Fibroblast of lung (primary cell): ENCODE measurements at regions not wholly inside any gene's neighbourhood (a gene's known extent, or its start where the extent isn't known, plus 50 kb on each side); places are given as distances from the start of the nearest gene placed in this dataset.

ENCODE experiments used
- DNase-seq, 2 donors: peaks; one replicate each; pipeline versions ENCODE4 v3.0.0 to v3.0.0-alpha.2; 2010; ENCODE audit warnings: low read depth in 2 of 2
- H2AFZ ChIP-seq: 2 replicates; pipeline ENCODE4 v1.5.1; 2012; ENCODE audit warnings: low read length, control low read depth, inconsistent platforms
- H3K27ac ChIP-seq: 2 replicates; pipeline ENCODE4 v1.5.1; 2011; ENCODE audit warnings: low read length, control low read depth; ENCODE audit not compliant: insufficient read depth
- H3K27me3 ChIP-seq: 2 replicates; pipeline ENCODE4 v1.5.1; 2011; ENCODE audit warnings: mild to moderate bottlenecking, low read length; ENCODE audit not compliant: control insufficient read depth, insufficient read depth
- H3K36me3 ChIP-seq: 2 replicates; pipeline ENCODE4 v1.5.1; 2011; ENCODE audit warnings: low read length; ENCODE audit not compliant: control insufficient read depth, insufficient read depth
- H3K4me1 ChIP-seq: 2 replicates; pipeline ENCODE4 v1.5.1; 2011; ENCODE audit warnings: low read length; ENCODE audit not compliant: control insufficient read depth, insufficient read depth; ENCODE audit errors: extremely low read depth
- H3K4me2 ChIP-seq: 2 replicates; pipeline ENCODE4 v1.5.1; 2011; ENCODE audit warnings: low read length, control low read depth; ENCODE audit not compliant: insufficient read depth; ENCODE audit errors: extremely low read depth
- H3K4me3 ChIP-seq, 4 experiments: fragments of 200-600 bp in 1 of 4; sonication (generic) in 1 of 4; replicated peaks in 1 of 4; 2 replicates each; pipeline ENCODE4 v1.5.1; 2011 to 2016; ENCODE audit warnings: low read length in 4 of 4, low read depth in 3 of 4, mild to moderate bottlenecking in 3 of 4, control low read depth in 2 of 4, inconsistent platforms in 1 of 4, mixed read lengths in 1 of 4; ENCODE audit not compliant: insufficient read depth in 1 of 4; ENCODE audit errors: control extremely low read depth in 1 of 4
- H3K79me2 ChIP-seq: 2 replicates; pipeline ENCODE4 v1.5.1; 2012; ENCODE audit warnings: mild to moderate bottlenecking, low read length, inconsistent platforms; ENCODE audit not compliant: control insufficient read depth, insufficient read depth
- H3K9ac ChIP-seq: 2 replicates; pipeline ENCODE4 v1.5.1; 2011; ENCODE audit warnings: mild to moderate bottlenecking, low read length, control low read depth; ENCODE audit not compliant: insufficient read depth
- H3K9me3 ChIP-seq: 2 replicates; pipeline ENCODE4 v1.5.1; 2012; ENCODE audit warnings: low read depth, low read length; ENCODE audit not compliant: control insufficient read depth, insufficient read depth
- H4K20me1 ChIP-seq: 2 replicates; pipeline ENCODE4 v1.5.1; 2011; ENCODE audit warnings: low read length; ENCODE audit not compliant: control insufficient read depth, insufficient read depth; ENCODE audit errors: extremely low read depth
- EZH2 ChIP-seq: IDR thresholded peaks from 2 replicates; pipeline ENCODE4 v1.5.1; 2012; ENCODE audit warnings: low read length, control low read depth, mild to moderate bottlenecking; ENCODE audit errors: missing control alignments
- TF ChIP-seq, protein P1 (sequence below), 2 donors: IDR thresholded peaks in 1 of 2; conservative IDR thresholded peaks in 1 of 2; 1 replicate in 1 of 2; 2 replicates in 1 of 2; pipeline ENCODE4 v1.5.1; 2011 to 2012; ENCODE audit warnings: low read length in 2 of 2, control low read depth in 1 of 2, inconsistent platforms in 1 of 2, low read depth in 1 of 2, mild to moderate bottlenecking in 1 of 2

DNA sequence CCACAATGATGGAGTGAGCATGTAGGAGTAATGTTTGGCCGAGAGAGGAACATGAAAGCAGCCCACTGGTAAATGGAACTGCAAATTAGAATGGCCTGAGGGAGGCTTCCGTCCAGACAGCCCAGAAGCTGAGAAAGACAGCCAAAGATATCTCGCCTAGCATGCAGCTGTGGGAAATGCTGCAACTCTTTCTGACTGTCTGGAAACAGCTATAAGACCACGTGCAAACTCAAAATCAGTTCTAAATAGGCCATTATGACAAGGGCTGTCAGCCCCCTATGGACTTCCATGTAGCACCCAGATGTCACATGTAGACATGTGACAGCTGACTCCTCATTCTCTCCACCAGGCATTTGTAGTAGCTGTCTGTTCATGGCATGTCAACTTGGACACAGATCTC, 62.9 kb upstream of the ATP1A1 start:
- no peak overlapping the region for H2AFZ ChIP-seq
- no peaks in the 10 kb centered on the region for H3K4me1 ChIP-seq
- no peak overlapping the region for H3K4me2 ChIP-seq
- no peak for DNase-seq
- TF ChIP-seq, protein P1, sequence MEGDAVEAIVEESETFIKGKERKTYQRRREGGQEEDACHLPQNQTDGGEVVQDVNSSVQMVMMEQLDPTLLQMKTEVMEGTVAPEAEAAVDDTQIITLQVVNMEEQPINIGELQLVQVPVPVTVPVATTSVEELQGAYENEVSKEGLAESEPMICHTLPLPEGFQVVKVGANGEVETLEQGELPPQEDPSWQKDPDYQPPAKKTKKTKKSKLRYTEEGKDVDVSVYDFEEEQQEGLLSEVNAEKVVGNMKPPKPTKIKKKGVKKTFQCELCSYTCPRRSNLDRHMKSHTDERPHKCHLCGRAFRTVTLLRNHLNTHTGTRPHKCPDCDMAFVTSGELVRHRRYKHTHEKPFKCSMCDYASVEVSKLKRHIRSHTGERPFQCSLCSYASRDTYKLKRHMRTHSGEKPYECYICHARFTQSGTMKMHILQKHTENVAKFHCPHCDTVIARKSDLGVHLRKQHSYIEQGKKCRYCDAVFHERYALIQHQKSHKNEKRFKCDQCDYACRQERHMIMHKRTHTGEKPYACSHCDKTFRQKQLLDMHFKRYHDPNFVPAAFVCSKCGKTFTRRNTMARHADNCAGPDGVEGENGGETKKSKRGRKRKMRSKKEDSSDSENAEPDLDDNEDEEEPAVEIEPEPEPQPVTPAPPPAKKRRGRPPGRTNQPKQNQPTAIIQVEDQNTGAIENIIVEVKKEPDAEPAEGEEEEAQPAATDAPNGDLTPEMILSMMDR (conservative IDR thresholded peaks at IDR 0.05 in 1 of 2, IDR thresholded peaks at IDR 0.05 in 1 of 2; ENCODE audit: low read depth in 1 of 2, low read length in 2 of 2): no peak
- no peak for TF ChIP-seq EZH2
- no peaks in the 10 kb centered on the region for H4K20me1 ChIP-seq
- no peak overlapping the region for H3K9ac ChIP-seq
- no peaks in the 10 kb centered on the region for H3K36me3 ChIP-seq
- no peaks in the 10 kb centered on the region for H3K9me3 ChIP-seq
- no peaks in the 10 kb centered on the region for H3K79me2 ChIP-seq
- H3K27ac ChIP-seq: no peak overlapping the region
- H3K27me3 ChIP-seq: no peaks in the 10 kb centered on the region
- H3K4me3 ChIP-seq: no peak overlapping the region

DNA sequence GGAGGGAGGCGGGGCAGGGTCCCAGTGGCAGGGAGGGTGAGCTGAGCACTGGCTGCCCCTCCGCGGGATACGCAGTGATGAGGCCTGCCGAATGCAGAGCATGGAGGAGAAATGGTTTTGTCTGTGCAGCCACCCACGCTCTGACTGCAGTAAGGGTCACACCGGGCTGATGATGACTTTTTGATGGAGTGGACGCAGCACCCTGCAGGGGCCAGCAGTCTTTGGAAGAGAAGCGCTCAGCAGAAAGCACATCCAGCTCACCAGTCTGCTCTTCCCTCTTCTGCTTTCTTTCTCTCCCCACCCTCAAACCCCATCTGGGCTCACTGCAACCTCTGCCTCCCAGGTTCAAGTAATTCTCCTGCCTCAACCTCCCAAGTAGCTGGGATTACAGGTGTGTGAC, 61.9 kb upstream of the ATP1A1 start:
- Histone ChIP-seq H3K4me1 (no peaks in the 10 kb centered on the region), H4K20me1 (no peaks in the 10 kb centered on the region), H2AFZ (no peak overlapping the region), H3K4me2 (no peak overlapping the region), H3K27me3 (no peaks in the 10 kb centered on the region), H3K36me3 (no peaks in the 10 kb centered on the region), H3K4me3 (no peak overlapping the region), H3K9me3 (no peaks in the 10 kb centered on the region), H3K79me2 (no peaks in the 10 kb centered on the region), H3K27ac (no peak overlapping the region), H3K9ac (no peak overlapping the region)
- no peak for DNase-seq
- TF ChIP-seq, protein P1 (conservative IDR thresholded peaks at IDR 0.05 in 1 of 2, IDR thresholded peaks at IDR 0.05 in 1 of 2; ENCODE audit: low read depth in 1 of 2, low read length in 2 of 2): no peak

DNA sequence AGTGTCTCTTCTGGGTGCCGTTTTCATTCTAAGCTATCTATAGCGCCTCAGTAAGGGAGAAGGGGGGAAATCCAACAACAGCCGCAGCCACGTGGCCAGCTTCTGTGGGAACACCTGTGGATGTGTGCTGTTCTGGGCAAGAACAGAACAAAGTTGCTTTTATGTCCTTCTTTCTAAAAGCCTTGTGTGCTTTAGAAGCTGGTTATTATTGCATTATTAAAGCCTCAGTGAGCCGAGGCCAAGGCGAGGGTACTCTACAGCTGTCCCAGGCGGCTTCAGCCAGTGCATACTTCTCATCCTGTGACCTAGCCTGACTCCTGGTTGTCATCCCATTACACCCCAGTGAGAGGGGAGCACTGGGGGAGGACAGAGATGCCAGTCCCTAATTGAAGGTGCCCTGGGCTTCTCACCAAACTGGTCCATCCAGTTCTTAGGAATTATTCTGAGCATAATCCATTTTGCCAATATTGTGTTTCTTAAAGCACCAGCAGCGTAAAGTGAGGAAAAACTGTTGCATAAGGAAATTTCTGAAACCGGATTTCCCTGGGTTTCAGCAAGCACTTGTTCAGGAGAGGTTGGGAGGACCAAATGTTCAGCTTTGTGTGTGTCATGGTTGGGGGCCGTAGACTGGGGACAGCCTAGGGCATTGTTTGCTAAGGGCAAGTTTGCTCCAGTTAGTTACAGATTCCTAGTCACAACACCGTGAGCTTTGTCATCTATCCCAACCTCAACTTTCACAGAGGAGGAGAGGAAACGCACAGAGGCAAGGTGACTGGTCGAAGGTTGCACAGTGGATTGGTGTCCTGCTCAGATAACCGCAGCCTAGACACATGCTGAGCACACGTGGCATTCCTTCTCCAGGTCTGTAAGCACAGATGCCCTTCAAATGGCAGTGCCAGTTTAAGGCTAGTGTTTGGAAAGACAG, 61.0 kb upstream of the ATP1A1 start:
- Histone ChIP-seq H3K27ac (no peak overlapping the region), H3K36me3 (no peaks in the 10 kb centered on the region), H3K4me1 (no peaks in the 10 kb centered on the region), H2AFZ (no peak overlapping the region), H3K9ac (no peak overlapping the region), H4K20me1 (no peaks in the 10 kb centered on the region), H3K9me3 (no peaks in the 10 kb centered on the region), H3K4me2 (no peak overlapping the region), H3K4me3 (no peak overlapping the region), H3K79me2 (no peaks in the 10 kb centered on the region), H3K27me3 (no peaks in the 10 kb centered on the region)
- TF ChIP-seq, protein P1 (conservative IDR thresholded peaks at IDR 0.05 in 1 of 2, IDR thresholded peaks at IDR 0.05 in 1 of 2; ENCODE audit: low read depth in 1 of 2, low read length in 2 of 2): no peak
- TF ChIP-seq EZH2: no peak
- DNase-seq: no peak
